SK-N-SH treated with all-trans-retinoic acid at 6 μM for 48 hours (cell line): ENCODE measurements at regions not wholly inside any gene's neighbourhood (a gene's known extent, or its start where the extent isn't known, plus 50 kb on each side); places are given as distances from the start of the nearest gene placed in this dataset.

ENCODE experiments used
- ISL1 ChIP-seq: fragments of 250-450 bp; sonication (Bioruptor Pico); IDR thresholded peaks from 2 replicates; pipeline ENCODE4 v2.1.2; 2022; ENCODE audit warnings: mild to moderate bottlenecking, moderate library complexity
- RARB ChIP-seq: fragments of 250-450 bp; sonication (Bioruptor Pico); IDR thresholded peaks from 2 replicates; pipeline ENCODE4 v1.8.0; 2021; ENCODE audit warnings: mild to moderate bottlenecking, moderate library complexity
- TCF4 ChIP-seq: fragments of 250-450 bp; sonication (Bioruptor Pico); IDR thresholded peaks from 2 replicates; pipeline ENCODE4 v1.8.0; 2021; ENCODE audit warnings: mild to moderate bottlenecking, moderate library complexity, borderline replicate concordance
- TOX ChIP-seq: fragments of 250-450 bp; sonication (Bioruptor Pico); IDR thresholded peaks from 2 replicates; pipeline ENCODE4 v1.8.0; 2021; ENCODE audit warnings: mild to moderate bottlenecking, moderate library complexity, borderline replicate concordance
- TSHZ2 ChIP-seq: fragments of 250-450 bp; sonication (Bioruptor Pico); IDR thresholded peaks from 2 replicates; pipeline ENCODE4 v1.5.0; 2020; ENCODE audit warnings: mild to moderate bottlenecking, moderate library complexity

DNA sequence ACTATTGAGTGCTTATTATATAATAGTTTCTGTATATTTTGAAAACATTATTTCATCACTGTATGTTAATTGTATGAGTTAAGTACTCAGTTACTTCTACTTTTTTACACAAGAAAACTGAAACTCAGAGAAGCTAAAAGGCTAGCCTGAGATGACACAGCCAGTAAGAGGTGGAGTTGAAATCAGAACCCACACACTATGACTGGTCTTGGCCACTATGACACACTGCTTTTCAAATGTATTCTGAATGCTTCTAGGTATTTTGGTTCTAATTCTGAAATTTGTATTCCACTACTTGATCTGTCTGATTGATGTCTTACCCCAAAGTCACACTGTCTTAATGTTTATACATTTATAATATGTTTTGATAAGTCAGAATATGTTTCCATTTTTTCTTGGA is 181.8 kb downstream of the ZDHHC21 start:
- TF ChIP-seq ISL1 (CRISPR knock-in tag) (no peak), RARB (CRISPR knock-in tag) (no peak), TCF4 (CRISPR knock-in tag) (no peak), TOX (CRISPR knock-in tag) (no peak), TSHZ2 (CRISPR knock-in tag) (no peak)
